ENCODE measurements at regions not wholly inside any gene's neighbourhood (a gene's known extent, or its start where the extent isn't known, plus 50 kb on each side); places are given as distances from the start of the nearest gene placed in this dataset.

DNA sequence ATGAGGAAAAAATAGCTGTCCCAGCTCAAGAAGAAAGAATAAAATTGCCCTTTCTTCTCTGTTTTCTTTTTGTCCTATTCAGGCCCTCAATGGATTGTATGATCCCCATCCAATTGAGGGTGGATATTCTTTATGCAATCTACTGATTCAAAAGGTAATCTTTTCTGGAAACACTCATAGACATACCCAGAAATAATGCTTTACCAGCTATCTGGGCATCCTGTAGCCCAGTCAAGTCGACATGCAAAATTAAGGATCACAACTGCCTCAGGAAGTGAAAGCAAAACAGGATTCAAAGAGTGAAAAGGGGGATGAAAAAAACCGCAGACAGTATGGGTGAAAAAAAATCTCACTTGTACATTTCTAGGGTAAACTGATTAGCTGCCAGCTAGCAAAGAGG is 410.1 kb downstream of the TBC1D32 start:
- DNase-seq (ENCODE audit: low spot score), result no peak

DNA sequence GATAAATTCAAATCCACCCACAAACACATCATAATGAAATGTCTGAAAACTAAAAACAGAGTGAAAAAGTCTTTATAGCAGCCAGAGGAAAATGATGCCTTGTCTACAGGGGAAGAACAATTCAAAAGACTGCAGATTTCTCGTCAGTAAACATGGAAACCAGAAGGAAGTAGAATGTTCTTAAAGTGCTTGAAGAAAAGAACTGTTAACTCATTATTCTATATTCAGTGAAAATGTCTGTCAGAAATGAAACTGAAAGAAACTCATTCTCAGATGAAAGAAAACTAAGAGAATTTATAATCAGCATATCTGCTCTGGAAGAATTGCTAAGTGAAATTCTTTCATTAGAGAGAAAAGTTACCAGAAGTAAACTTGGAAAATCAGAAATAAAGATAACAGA is 416.1 kb downstream of the TBC1D32 start:
- DNase-seq (ENCODE audit: low spot score), result no peak

DNA sequence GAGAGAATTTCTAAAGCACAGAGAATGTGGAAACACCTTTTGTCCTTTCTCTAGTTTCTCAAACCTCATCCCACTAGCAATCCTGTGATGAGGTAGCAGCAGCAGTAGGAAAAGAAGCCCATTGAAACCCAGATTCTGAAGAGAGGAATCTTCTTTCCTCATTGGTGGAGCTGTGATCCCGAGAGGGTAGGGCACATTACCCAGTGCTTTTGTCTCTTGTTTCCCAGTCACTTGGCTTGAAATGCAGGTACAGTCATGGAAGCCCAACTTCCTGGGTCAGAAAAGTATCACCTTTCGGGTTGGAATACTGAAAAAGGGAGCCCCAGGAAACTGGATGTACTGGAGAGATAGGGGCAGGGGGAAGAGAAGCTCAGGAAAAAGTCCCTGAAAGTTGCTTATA is 417.4 kb downstream of the TBC1D32 start:
- DNase-seq (ENCODE audit: low spot score), result no peak

- no peak for DNase-seq (ENCODE audit: low spot score)
These were observed 420.8 kb downstream of the TBC1D32 start for GRCh38 chr6:120913486-120913885.

DNA sequence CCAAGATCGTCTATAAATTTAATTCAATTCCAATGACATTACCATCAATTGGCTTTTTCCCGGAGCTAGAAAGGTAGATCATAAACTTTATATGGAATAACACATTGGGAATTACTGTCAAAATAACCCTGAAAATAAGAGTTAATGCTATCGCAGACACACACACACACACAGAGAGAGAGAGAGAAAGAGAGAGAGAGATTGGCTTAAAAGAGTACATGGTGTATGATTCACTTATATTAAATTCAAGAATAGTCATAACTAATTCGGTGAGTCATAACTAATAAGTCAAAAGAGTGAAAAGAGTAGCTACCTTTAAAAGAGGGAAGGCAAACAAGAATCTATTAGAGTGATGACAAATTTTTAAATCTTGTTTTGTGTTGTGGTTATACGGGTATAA is 425.5 kb downstream of the TBC1D32 start:
- DNase-seq (ENCODE audit: low spot score), result no peak

GRCh38 chr6:120903836-120904235 is 430.4 kb downstream of the TBC1D32 start:
- no peak for DNase-seq (ENCODE audit: low spot score)

DNA sequence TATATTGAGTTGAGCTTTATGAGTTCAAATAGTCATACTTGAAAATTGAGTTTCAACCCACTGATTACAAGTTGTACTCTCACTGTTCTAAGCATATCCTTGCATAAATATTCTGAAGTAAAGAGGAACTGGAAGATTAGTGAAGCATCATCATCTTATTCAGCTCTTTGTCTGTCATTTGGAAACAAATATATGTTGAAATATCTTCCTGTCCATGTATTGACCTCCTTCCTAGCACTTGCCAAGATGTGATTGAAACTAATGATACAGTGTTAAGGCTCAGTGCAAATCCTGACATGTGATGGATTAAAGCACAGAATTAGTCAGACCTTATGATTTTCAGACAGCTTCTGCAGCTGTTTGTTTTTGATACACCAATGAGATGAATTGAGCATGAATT is 434.3 kb downstream of the TBC1D32 start:
- no peak for DNase-seq (ENCODE audit: low spot score)

GRCh38 chr6:120894077-120894476 is 440.2 kb downstream of the TBC1D32 start:
- no peak for DNase-seq (ENCODE audit: low spot score)

DNA sequence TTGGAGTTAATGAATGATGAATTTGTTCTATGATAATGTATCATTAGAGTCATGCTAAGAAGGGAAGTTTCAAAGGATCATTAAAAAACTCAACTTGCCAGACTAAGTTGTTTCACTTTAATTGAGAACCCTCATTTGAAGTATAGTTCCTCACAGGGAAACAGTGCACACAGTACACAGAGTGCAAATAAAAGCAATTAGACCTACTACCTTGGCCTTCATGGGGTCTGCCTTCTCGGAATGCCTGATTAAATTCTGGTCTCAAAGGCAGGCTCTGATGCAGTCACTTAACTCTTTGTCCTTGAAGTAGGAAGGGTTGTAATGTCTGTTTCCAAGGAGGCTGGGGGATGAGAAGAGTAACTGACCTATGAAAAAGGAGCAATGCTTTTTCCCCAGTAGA is 457.3 kb downstream of the TBC1D32 start:
- no peak for DNase-seq (ENCODE audit: low spot score)

DNA sequence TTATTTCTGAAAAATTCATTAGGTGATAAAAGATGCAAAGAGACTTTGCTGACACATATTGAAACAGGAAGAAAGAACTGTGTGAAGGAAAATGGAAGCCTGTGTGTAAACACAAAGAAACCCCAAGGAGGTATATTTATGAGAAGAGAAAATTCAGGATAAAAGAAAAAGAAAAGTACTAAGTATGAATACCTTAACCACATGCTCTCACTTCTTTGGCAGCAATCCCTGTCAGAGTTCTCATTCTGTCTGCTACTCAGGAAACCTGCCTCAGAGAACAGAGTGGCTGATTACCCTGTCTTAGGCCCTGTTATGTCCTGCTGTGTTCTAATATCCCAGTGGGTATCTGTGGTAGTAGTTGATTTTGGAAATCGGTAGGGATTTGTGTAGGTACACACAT is 457.9 kb downstream of the TBC1D32 start:
- DNase-seq (ENCODE audit: low spot score), result no peak

DNA sequence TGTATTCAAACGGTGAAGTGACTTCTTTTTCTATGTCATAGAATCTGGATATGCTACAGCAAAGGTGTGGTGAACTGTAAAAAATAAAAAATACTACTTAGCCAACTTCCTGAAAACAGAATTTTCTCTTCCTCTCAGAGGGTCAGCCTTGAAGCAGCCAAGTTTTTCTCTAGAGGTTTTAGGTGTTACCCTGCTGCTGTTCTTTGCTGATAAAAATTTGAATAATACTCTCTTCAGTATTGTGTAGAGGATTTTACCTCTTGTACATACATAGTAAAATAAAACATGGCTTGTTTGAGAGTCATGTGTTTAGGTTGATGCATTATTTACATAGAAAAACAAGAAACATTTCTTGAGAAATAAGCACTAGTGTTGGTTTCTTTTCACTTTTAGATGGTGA is 458.4 kb downstream of the TBC1D32 start:
- no peak for DNase-seq (ENCODE audit: low spot score)

- no peak for DNase-seq (ENCODE audit: low spot score)
These were observed 459.9 kb downstream of the TBC1D32 start for GRCh38 chr6:120874422-120874821.

DNA sequence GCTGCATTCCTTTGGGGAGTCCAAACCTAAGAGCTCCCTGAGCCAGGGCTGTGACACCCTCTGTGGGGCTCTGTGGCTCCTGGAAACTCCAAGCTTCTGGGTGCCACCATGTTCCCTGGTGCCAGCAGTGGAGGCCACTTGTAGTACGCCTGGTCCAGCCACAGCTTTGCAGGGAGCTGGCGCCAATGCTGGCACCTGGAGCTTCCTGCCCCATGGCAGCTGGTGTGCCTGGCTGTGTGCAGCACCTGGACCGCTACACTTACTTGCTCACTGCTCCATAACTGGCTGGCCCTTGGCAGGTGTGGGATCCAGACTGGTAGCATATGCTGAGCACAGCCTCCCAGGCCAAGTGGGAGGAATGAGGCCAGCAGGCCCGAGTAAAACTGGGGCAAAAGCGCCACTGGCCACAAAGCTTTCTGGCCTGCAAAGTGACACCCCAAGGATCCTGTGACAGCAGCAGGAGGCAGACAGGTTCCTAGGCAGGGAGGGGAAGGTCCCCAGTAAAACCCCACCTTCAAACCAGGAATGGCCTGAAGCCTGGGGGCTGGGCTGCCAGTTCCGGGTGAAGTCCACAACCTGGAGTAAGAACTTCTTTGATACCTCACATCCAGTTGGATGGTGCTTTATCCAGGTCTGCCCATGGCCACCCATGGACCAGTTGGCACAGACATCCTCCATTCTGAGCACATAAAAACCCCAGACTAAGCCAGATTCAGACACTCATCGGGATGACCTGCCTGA is 461.0 kb downstream of the TBC1D32 start:
- DNase-seq (ENCODE audit: low spot score), result no peak

DNA sequence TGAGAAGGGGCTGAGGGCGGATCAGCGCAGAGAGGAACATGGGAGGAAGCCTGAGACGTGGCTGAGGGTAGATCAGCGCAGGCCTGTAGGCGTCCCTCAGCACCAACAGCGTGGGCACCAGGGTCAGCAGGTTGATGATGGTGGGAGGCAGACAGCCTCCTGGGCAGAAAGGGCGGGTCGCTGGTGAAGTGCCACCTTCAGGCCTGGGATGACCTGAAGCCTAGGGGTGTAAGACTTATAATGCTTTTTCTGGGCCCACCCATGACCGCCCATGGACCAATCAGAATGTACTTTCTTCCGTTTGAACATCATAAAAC is 462.1 kb downstream of the TBC1D32 start:
- DNase-seq (ENCODE audit: low spot score), result no peak

- no peak for DNase-seq (ENCODE audit: low spot score)
These were observed 462.6 kb downstream of the TBC1D32 start for GRCh38 chr6:120871416-120872261.

DNA sequence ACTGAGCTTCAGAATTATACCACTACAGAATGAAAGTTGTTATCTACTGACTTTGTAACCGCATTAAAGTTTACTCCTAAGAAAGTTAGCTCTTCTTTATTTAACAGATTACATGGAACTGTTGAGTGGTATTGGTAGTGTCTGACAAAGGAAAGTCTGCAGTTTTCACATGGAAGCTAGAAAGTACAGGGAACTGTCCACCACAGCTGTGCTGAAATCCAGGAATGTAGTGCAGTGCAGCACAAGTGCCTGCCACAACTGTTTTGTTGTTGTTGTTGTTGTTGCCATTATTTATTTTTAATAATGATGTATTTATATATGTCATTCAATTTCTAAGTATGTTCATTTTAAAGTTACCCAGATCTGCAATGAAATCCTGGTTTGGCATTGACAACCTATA is 464.9 kb downstream of the TBC1D32 start:
- no peak for DNase-seq (ENCODE audit: low spot score)

DNA sequence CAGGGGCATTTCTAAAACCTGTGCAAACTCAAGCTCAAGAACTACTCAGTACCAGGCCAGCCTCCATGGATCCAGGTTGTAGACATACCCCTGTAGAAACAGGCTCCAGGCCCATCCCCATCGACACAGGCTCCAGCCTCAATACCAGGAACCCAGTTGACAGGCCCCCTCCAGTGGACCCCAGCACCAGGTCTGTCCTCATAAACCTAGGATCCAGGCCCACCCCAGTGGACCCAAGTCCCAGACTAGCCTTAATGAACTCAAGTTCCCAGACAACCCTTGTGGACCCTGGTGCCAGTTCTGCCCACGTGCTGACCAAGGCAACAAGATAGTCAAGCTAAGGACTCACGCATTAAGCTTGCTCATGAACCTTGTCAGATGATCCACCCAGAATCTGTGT is 476.9 kb downstream of the TBC1D32 start:
- no peak for DNase-seq (ENCODE audit: low spot score)

GRCh38 chr6:120854583-120854982 is 479.7 kb downstream of the TBC1D32 start:
- no peak for DNase-seq (ENCODE audit: low spot score)

GRCh38 chr6:120853489-120853888 is 480.8 kb downstream of the TBC1D32 start:
- DNase-seq (ENCODE audit: low spot score), result no peak

DNA sequence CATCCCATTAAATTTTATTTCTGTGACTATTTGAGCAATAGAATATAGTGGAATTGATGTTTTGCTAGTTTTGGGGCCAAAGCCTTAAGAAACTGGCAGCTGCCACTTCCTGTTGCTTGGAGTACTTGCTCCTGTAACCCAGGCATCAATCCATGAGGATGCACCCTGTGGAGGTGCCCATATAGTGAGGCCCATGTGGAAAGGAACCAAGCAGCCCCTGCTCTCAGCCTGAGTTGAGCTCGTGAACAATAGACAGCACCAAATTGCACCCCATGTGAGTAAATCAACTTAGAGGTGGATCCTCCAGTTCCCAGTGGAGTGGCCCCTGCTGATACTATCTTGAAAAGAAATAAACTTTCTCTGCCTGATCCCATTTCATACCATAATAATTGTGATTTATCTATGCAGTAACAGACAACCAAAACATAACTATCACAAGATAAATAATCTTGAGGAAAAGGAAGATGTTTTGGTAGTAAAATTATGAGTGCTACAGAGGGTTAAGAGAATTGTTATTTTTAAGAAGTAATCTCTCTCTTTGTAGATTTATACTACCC is 481.9 kb downstream of the TBC1D32 start:
- no peak for DNase-seq (ENCODE audit: low spot score)

GRCh38 chr6:120826253-120826652 is 508.0 kb downstream of the TBC1D32 start:
- peak; percentile 37 for DNase-seq (ENCODE audit: low spot score)

DNA sequence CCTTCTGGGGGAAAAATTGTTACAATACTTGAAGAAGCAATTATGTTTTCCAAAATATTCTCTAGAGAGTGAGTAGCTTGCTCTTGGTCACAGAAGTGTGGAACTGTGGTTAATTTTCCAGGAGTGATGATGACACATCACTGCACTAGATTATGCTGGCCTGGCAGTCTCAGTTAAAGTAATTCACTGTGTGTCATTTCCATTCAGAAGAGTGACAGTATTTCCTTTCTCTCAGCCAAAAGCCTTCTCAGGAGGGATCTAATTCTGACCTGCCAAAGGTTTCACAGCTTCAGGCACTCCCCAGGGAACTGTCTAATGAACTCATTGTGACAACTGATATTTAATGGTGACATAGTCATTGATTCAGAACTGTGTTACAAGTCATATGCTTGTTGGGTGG is 517.5 kb downstream of the TBC1D32 start:
- no peak for DNase-seq (ENCODE audit: low spot score)

GRCh38 chr6:120805276-120805675 is 529.0 kb downstream of the TBC1D32 start:
- DNase-seq (ENCODE audit: low spot score), result no peak

All from LoVo (cell line).